HepG2 (cell line): ENCODE measurements at regions not wholly inside any gene's neighbourhood (a gene's known extent, or its start where the extent isn't known, plus 50 kb on each side); places are given as distances from the start of the nearest gene placed in this dataset.

ENCODE experiments used
- ATAC-seq: fragments of 200-7000 bp; cut with Tn5 transposase; 3 replicates; pipeline ENCODE4 v1.9.1; 2020; ENCODE audit warnings: mild to moderate bottlenecking, moderate library complexity
- BruUV-seq: library from RNA; stranded (reverse); fragments of 400-500 nt; replicated peaks from 2 replicates; lab custom pipeline; 2021; lab: Mats Ljungman, UMichigan
- CTCF ChIA-PET: fragments of 300-600 bp; formaldehyde crosslinking; extraction: SDS; loops from one replicate; lab custom pipeline; 2021; ENCODE audit warnings: low total read pairs, inconsistent platforms, low intra/inter-chr PET ratio; lab: Yijun Ruan, JAX
- POLR2A ChIA-PET: fragments of 350-600 bp; sonication (Branson Sonifier 250); formaldehyde crosslinking; loops from one replicate; lab custom pipeline; 2020; ENCODE audit warnings: antibody characterized with exemption, inconsistent platforms; lab: Yijun Ruan, JAX
- DNase-seq: peaks from one replicate; pipeline ENCODE4 v3.0.0-alpha.2; 2015; ENCODE audit warnings: low spot score
- FAIRE-seq: peaks from 3 replicates; lab custom pipeline; 2011; peaks lifted over from hg19 to GRCh38; lab: Jason Lieb, UNC
- H2AFZ ChIP-seq: one replicate; pipeline ENCODE4 v1.6.1; 2011; ENCODE audit warnings: low read length, inconsistent platforms
- H3K27ac ChIP-seq: fragments of 300-600 bp; 3 replicates; pipeline ENCODE4 v1.8.0; 2011; ENCODE audit warnings: mixed run types, mild to moderate bottlenecking, mixed read lengths, low read length, inconsistent platforms; ENCODE audit not compliant: insufficient read depth; ENCODE audit errors: extremely low read length
- H3K27me3 ChIP-seq, 2 experiments: fragments of 200-600 bp in 1 of 2; 2 replicates in 1 of 2; 3 replicates in 1 of 2; pipeline versions ENCODE4 v1.6.0 to v1.8.0; 2011; ENCODE audit warnings: low read length in 2 of 2, mild to moderate bottlenecking in 2 of 2, moderate library complexity in 2 of 2, inconsistent platforms in 1 of 2; ENCODE audit not compliant: insufficient read depth in 2 of 2, control insufficient read depth in 1 of 2
- H3K36me3 ChIP-seq, 2 experiments: fragments of 200-600 bp in 1 of 2; replicated peaks in 1 of 2; 2 replicates in 1 of 2; 3 replicates in 1 of 2; pipeline versions ENCODE4 v1.5.1 to v1.8.0; 2011; ENCODE audit warnings: low read length in 2 of 2, inconsistent platforms in 1 of 2; ENCODE audit not compliant: insufficient read depth in 2 of 2, control insufficient read depth in 1 of 2
- H3K4me1 ChIP-seq: 2 replicates; pipeline ENCODE4 v1.5.1; 2012; ENCODE audit warnings: low read length, inconsistent platforms; ENCODE audit not compliant: insufficient read depth
- H3K4me2 ChIP-seq: 2 replicates; pipeline ENCODE4 v1.6.0; 2011; ENCODE audit warnings: low read depth, low read length, inconsistent platforms
- H3K4me3 ChIP-seq, 3 experiments: fragments of 200-600 bp in 1 of 3; sonication (generic), shearing (Covaris generic) in 1 of 3; replicated peaks in 1 of 3; 2 replicates each; pipeline ENCODE4 v1.5.1; 2011 to 2016; ENCODE audit warnings: low read length in 3 of 3, inconsistent platforms in 2 of 3, low read depth in 2 of 3, mild to moderate bottlenecking in 2 of 3, control low read depth in 1 of 3, mixed read lengths in 1 of 3; ENCODE audit not compliant: insufficient read depth in 1 of 3
- H3K79me2 ChIP-seq: one replicate; pipeline ENCODE4 v1.6.1; 2011; ENCODE audit warnings: low read length, inconsistent platforms; ENCODE audit not compliant: insufficient read depth
- H3K9ac ChIP-seq: 2 replicates; pipeline ENCODE4 v1.6.0; 2011; ENCODE audit warnings: mild to moderate bottlenecking, low read depth, low read length, inconsistent platforms; ENCODE audit not compliant: insufficient read depth
- H3K9me3 ChIP-seq: 2 replicates; pipeline ENCODE4 v1.5.1; 2012; ENCODE audit warnings: mild to moderate bottlenecking, low read length
- H4K20me1 ChIP-seq: 2 replicates; pipeline ENCODE4 v1.6.0; 2011; ENCODE audit warnings: inconsistent platforms, mild to moderate bottlenecking, low read length, moderate library complexity; ENCODE audit not compliant: insufficient read depth
- DMTF1 ChIP-seq: sonication (generic); formaldehyde crosslinking; IDR thresholded peaks from 2 replicates; pipeline ENCODE4 v1.4.0; 2020; ENCODE audit warnings: mild to moderate bottlenecking, missing genetic modification reagents
- KLF16 ChIP-seq, 2 experiments: sonication (generic) in 1 of 2; formaldehyde crosslinking in 1 of 2; IDR thresholded peaks; 2 replicates each; pipeline versions ENCODE4 v1.6.1 to v1.8.0; 2016 to 2023; ENCODE audit warnings: missing genetic modification reagents in 2 of 2, missing compliant biosample characterization in 1 of 2
- NONO ChIP-seq, 2 experiments: fragments of 450-650 bp in 1 of 2; sonication (generic) in 1 of 2; formaldehyde crosslinking in 1 of 2; IDR thresholded peaks in 1 of 2; conservative IDR thresholded peaks in 1 of 2; 2 replicates each; pipeline versions ENCODE4 v1.6.1 to v1.8.0; 2017 to 2022; ENCODE audit warnings: mild to moderate bottlenecking in 1 of 2, missing genetic modification reagents in 1 of 2, moderate library complexity in 1 of 2
- SCMH1 ChIP-seq: sonication (generic); formaldehyde crosslinking; IDR thresholded peaks from 2 replicates; pipeline ENCODE4 v1.9.0; 2021; ENCODE audit warnings: missing genetic modification reagents, mild to moderate bottlenecking, borderline replicate concordance
- SMC3 ChIP-seq: IDR thresholded peaks from 2 replicates; pipeline ENCODE4 v1.6.1; 2011; ENCODE audit warnings: low read length, improper control_type of control experiment
- TARDBP ChIP-seq: sonication (generic); formaldehyde crosslinking; IDR thresholded peaks from 2 replicates; pipeline ENCODE4 v1.8.0; 2022; ENCODE audit warnings: mild to moderate bottlenecking, missing genetic modification reagents
- U2AF1 ChIP-seq: fragments of 200-400 bp; formaldehyde crosslinking; optimal IDR thresholded peaks from 2 replicates; pipeline ENCODE3; 2017; ENCODE audit warnings: mild to moderate bottlenecking, low read depth, low read length
- ZGPAT ChIP-seq: IDR thresholded peaks from 2 replicates; pipeline ENCODE4 v1.6.1; 2016; ENCODE audit warnings: mild to moderate bottlenecking
- ZNF276 ChIP-seq: sonication (generic); formaldehyde crosslinking; IDR thresholded peaks from 2 replicates; pipeline ENCODE4 v1.4.0; 2020; ENCODE audit warnings: mild to moderate bottlenecking, low read depth, missing genetic modification reagents
- ZNF317 ChIP-seq: sonication (generic); formaldehyde crosslinking; IDR thresholded peaks from 2 replicates; pipeline ENCODE4 v1.5.0; 2020; ENCODE audit warnings: mild to moderate bottlenecking, missing genetic modification reagents
- ZNF33B ChIP-seq: sonication (generic); formaldehyde crosslinking; IDR thresholded peaks from 2 replicates; pipeline ENCODE4 v1.5.1; 2020; ENCODE audit warnings: mild to moderate bottlenecking, missing genetic modification reagents
- ZNF749 ChIP-seq: sonication (generic); formaldehyde crosslinking; IDR thresholded peaks from 2 replicates; pipeline ENCODE4 v1.8.0; 2022; ENCODE audit warnings: mild to moderate bottlenecking, missing genetic modification reagents, moderate library complexity, borderline replicate concordance
- ZXDC ChIP-seq: sonication (generic); formaldehyde crosslinking; IDR thresholded peaks from 2 replicates; pipeline ENCODE4 v1.5.0; 2020; ENCODE audit warnings: mild to moderate bottlenecking, missing genetic modification reagents
- WGBS: methylation state at CpG from one replicate; pipeline ENCODE4 v1.1.6; 2017; ENCODE audit warnings: low lambda C conversion rate; 5-methylcytosine and 5-hydroxymethylcytosine counted together
- in situ Hi-C: cut with HindIII; loops from 2 replicates; pipeline ENCODE4 v1.10.0; 2017; ENCODE audit warnings: low pct_unique_long_range_greater_than_20kb; ENCODE audit not compliant: extremely low pct_ligation_motif_present
- intact Hi-C: fragments of 100-400 bp; cut with micrococcal nuclease; formaldehyde crosslinking; loops from one replicate; pipeline ENCODE4 v1.10.0; 2022; ENCODE audit not compliant: unreplicated experiment

GRCh38 chr2:142741764-142742269 lies 135.6 kb upstream of the KYNU start (continued):
- TF ChIP-seq ZXDC (no peak), NONO (IDR thresholded peaks at IDR 0.05) (no peak), NONO (CRISPR knock-in tag; conservative IDR thresholded peaks at IDR 0.05) (no peak), DMTF1 (CRISPR knock-in tag) (no peak), ZNF749 (CRISPR knock-in tag) (no peak), ZGPAT (CRISPR knock-in tag) (no peak)

GRCh38 chr2:142734770-142735169 lies 142.7 kb upstream of the KYNU start:
- no peaks in the 10 kb centered on the region for H3K27me3 ChIP-seq
- peak; percentile 47; the same call in 1 of the 3 replicates for ATAC-seq
- CTCF ChIA-PET, result no interaction called here
- no peaks in the 10 kb centered on the region for H3K4me1 ChIP-seq
- 55% methylated on average over 2 of the region's 2 CpGs for WGBS
- no peaks in the 10 kb centered on the region for H3K36me3 ChIP-seq
- no peak for FAIRE-seq
- no peak for DNase-seq
- H3K4me3 ChIP-seq, result no peak overlapping the region
- no peak overlapping the region for H3K9ac ChIP-seq
- POLR2A ChIA-PET, result no interaction called here
- BruUV-seq, result no TSS peak
- no peaks in the 10 kb centered on the region for H4K20me1 ChIP-seq
- intact Hi-C loops, result no loop called here
- no peaks in the 10 kb centered on the region for H3K9me3 ChIP-seq
- H3K79me2 ChIP-seq, result no peaks in the 10 kb centered on the region
- H3K4me2 ChIP-seq, result no peak overlapping the region
- in situ Hi-C loops, result no loop called here
- H2AFZ ChIP-seq, result no peak overlapping the region
- no peak overlapping the region for H3K27ac ChIP-seq
- no peak for TF ChIP-seq KLF16 (CRISPR knock-in tag; IDR thresholded peaks at IDR 0.05)
- TF ChIP-seq TARDBP, result no peak
- no peak for TF ChIP-seq ZNF33B (CRISPR knock-in tag)
- TF ChIP-seq ZNF317 (CRISPR knock-in tag), result no peak
- TF ChIP-seq U2AF1, result no peak
- TF ChIP-seq SCMH1 (CRISPR knock-in tag), result no peak
- no peak for TF ChIP-seq ZNF276
- no peak for TF ChIP-seq SMC3
